C4-2B (cell line): ENCODE measurements at regions not wholly inside any gene's neighbourhood (a gene's known extent, or its start where the extent isn't known, plus 50 kb on each side); places are given as distances from the start of the nearest gene placed in this dataset.

ENCODE experiments used
- H3K27ac ChIP-seq: fragments of 450-650 bp; 2 replicates; pipeline ENCODE4 v1.5.1; 2017
- CTCF ChIP-seq: fragments of 450-650 bp; conservative IDR thresholded peaks from 2 replicates; pipeline ENCODE4 v1.5.1; 2017; ENCODE audit warnings: mild to moderate bottlenecking
- ZFX ChIP-seq: fragments of 450-650 bp; IDR thresholded peaks from 2 replicates; pipeline ENCODE4 v1.6.1; 2017

GRCh38 chr11:112321501-112322172 lies 61.0 kb upstream of the PLET1 start:
- peak overlapping the region; percentile 60 for H3K27ac ChIP-seq
- no peak for TF ChIP-seq ZFX
- TF ChIP-seq CTCF = no peak

- H3K27ac ChIP-seq = peak overlapping the region; percentile 60
- TF ChIP-seq CTCF (no peak), ZFX (no peak)
These were observed 61.6 kb upstream of the PLET1 start for GRCh38 chr11:112322173-112322790.

GRCh38 chr11:112334381-112334780 lies 73.7 kb upstream of the PLET1 start:
- TF ChIP-seq CTCF (no peak), ZFX (no peak)

GRCh38 chr11:112336356-112336886 lies 75.8 kb upstream of the PLET1 start:
- no peak overlapping the region for H3K27ac ChIP-seq
- TF ChIP-seq CTCF (no peak), ZFX (no peak)

More at GRCh38 chr11:112334381-112334780, 73.7 kb upstream of the PLET1 start:
- no peak overlapping the region for H3K27ac ChIP-seq

GRCh38 chr11:112339566-112339965 lies 78.9 kb upstream of the PLET1 start:
- TF ChIP-seq ZFX = no peak
- no peak for TF ChIP-seq CTCF
- no peak overlapping the region for H3K27ac ChIP-seq

- TF ChIP-seq ZFX (no peak), CTCF (no peak)
- H3K27ac ChIP-seq = peak overlapping the region; percentile 64
These were observed 82.8 kb upstream of the PLET1 start for GRCh38 chr11:112343368-112344039.

GRCh38 chr11:112344040-112344413 lies 83.4 kb upstream of the PLET1 start:
- TF ChIP-seq ZFX = no peak
- TF ChIP-seq CTCF = no peak
- H3K27ac ChIP-seq = peak overlapping the region; percentile 64
